Activated T-helper 17 cell treated with anti-CD3 and anti-CD28 coated beads, Interleukin-2, amount 50 U/mL, for 72 hours (primary cell): ENCODE measurements at regions not wholly inside any gene's neighbourhood (a gene's known extent, or its start where the extent isn't known, plus 50 kb on each side); places are given as distances from the start of the nearest gene placed in this dataset.
"Not testable (repeated sequence)": the region's sequence is repeated elsewhere in the genome, so short reads cannot be mapped to it uniquely, and the experiment has no call there.

Experiments
- ATAC-seq: fragments of 150-1000 bp; cut with Tn5 transposase; replicated peaks from 2 replicates; pipeline ENCODE4 v1.10.0; 2021; ENCODE audit warnings: mild to moderate bottlenecking, moderate library complexity
- H3K27ac Mint-ChIP-seq: one replicate; pipeline ENCODE4 v1.8.0; 2022; ENCODE audit warnings: mixed read lengths
- H3K27me3 Mint-ChIP-seq: one replicate; pipeline ENCODE4 v1.8.0; 2022; ENCODE audit warnings: mixed read lengths
- H3K36me3 Mint-ChIP-seq: one replicate; pipeline ENCODE4 v1.8.0; 2022; ENCODE audit warnings: low read depth, mild to moderate bottlenecking, mixed read lengths
- H3K4me1 Mint-ChIP-seq: one replicate; pipeline ENCODE4 v1.8.0; 2022; ENCODE audit warnings: mixed read lengths
- H3K4me3 Mint-ChIP-seq: one replicate; pipeline ENCODE4 v1.8.0; 2022; ENCODE audit warnings: mild to moderate bottlenecking, mixed read lengths
- H3K9me3 Mint-ChIP-seq: one replicate; pipeline ENCODE4 v1.8.0; 2022; ENCODE audit warnings: mixed read lengths

GRCh38 chr6:85868685-85869084 is 226.0 kb upstream of the SYNCRIP start:
- H3K36me3 Mint-ChIP-seq: no peaks in the 10 kb centered on the region
- no peak overlapping the region for H3K27ac Mint-ChIP-seq
- no peak overlapping the region for H3K4me3 Mint-ChIP-seq
- no peaks in the 10 kb centered on the region for H3K9me3 Mint-ChIP-seq
- no peaks in the 10 kb centered on the region for H3K27me3 Mint-ChIP-seq
- H3K4me1 Mint-ChIP-seq: no peaks in the 10 kb centered on the region
- ATAC-seq: no peak

- Mint-ChIP-seq H3K27ac (no peak overlapping the region), H3K4me3 (no peak overlapping the region), H3K36me3 (no peaks in the 10 kb centered on the region), H3K9me3 (no peaks in the 10 kb centered on the region), H3K27me3 (no peaks in the 10 kb centered on the region), H3K4me1 (no peaks in the 10 kb centered on the region)
- ATAC-seq: no peak
These were observed 224.9 kb upstream of the SYNCRIP start for GRCh38 chr6:85867595-85867994.

GRCh38 chr6:85866758-85867401 is 224.2 kb upstream of the SYNCRIP start:
- Mint-ChIP-seq H3K9me3 (no peaks in the 10 kb centered on the region), H3K27ac (no peak overlapping the region), H3K36me3 (no peaks in the 10 kb centered on the region), H3K4me3 (no peak overlapping the region), H3K27me3 (no peaks in the 10 kb centered on the region), H3K4me1 (no peaks in the 10 kb centered on the region)
- ATAC-seq: no peak

DNA sequence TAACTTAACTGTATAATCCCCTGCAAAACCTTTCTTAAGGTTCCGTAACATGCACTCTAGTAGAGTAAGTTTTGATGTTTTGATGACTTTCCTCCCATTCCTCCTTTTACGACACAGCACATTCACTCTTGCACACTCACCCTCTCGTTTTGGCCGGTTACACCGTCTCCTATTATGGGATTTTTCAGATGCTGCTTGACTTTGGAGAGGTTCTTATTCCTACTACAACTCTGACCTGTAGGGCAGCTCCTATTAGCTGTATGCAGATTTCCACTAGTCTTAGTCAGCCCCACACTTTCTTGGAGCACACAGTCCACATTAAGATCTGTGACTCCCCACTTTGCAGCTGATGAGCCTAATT is 223.7 kb upstream of the SYNCRIP start:
- ATAC-seq: no peak
- no peak overlapping the region for H3K4me3 Mint-ChIP-seq
- no peak overlapping the region for H3K27ac Mint-ChIP-seq
- no peaks in the 10 kb centered on the region for H3K9me3 Mint-ChIP-seq
- H3K36me3 Mint-ChIP-seq: no peaks in the 10 kb centered on the region
- H3K4me1 Mint-ChIP-seq: no peaks in the 10 kb centered on the region
- H3K27me3 Mint-ChIP-seq: no peaks in the 10 kb centered on the region

DNA sequence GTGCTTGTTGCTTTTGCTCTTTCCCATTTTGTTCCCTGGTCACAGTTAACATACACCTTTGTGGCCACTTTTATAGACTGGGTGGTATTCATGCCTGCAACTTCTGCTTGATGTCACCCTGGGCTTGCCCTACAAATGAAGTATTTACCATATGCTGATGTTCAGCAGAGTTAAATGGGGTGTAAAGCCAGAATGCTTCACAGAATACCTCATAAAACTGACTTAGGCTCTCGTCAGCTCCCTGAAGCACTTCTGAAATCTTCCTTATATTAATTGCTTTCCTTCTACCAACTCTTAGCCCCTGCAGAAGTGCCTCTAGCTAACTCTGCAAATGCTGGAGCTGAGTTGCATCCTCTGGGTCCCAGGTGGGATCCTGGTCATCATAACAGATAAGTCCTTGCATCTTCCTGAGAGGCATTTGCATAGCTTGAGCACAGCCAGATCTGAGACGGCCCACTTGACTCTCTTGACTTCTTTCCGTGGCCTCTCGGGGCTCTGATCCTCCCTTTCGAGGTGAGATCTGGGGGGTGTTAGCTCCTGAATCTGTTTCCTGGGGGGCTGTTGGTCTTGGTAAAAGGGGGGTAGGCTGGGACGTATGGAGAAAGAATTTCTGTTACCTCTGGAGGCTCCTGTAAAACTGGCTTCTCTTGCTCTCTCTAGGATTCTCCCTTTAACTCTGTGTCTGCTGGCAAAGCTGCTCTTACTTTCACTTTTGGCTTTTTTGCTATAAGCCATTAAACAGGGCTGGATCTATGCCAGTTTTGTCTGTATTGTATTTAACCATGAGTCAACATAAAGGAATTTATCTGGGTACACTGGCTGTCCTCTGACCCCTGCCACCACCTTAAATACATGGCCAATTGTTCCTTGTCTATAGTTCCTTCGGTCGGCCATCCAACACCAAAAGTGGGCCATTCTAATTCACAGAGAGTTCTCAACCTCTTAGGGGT is 223.0 kb upstream of the SYNCRIP start:
- Mint-ChIP-seq H3K27ac (no peak overlapping the region), H3K36me3 (no peaks in the 10 kb centered on the region), H3K4me1 (no peaks in the 10 kb centered on the region), H3K4me3 (no peak overlapping the region), H3K27me3 (no peaks in the 10 kb centered on the region), H3K9me3 (no peaks in the 10 kb centered on the region)
- ATAC-seq: no peak

- ATAC-seq: no peak
- H3K36me3 Mint-ChIP-seq: no peaks in the 10 kb centered on the region
- H3K27me3 Mint-ChIP-seq: peaks cover 4% of the 10 kb centered on the region
- no peak overlapping the region for H3K27ac Mint-ChIP-seq
- H3K9me3 Mint-ChIP-seq: no peaks in the 10 kb centered on the region
- no peaks in the 10 kb centered on the region for H3K4me1 Mint-ChIP-seq
- H3K4me3 Mint-ChIP-seq: no peak overlapping the region
These were observed 222.0 kb upstream of the SYNCRIP start for GRCh38 chr6:85864453-85865401.

DNA sequence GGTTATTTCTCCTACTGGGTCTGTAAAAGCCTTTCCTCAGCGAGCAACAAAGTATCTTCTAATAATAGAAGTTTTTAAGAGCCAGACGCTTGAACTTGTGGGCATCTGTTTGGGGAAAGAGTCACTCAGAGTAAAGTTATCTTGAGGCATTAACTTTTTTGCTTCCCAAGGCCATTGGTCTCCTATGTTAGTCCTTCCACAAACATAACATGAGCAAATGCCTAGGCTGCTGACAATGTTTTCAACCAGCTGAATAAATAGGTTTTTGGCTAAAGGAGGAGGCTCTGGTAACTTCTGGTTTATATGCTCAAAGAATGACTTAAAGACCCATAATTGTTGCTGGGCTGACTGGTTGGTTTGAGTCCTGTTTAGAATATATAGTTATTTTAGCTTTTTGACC is 213.5 kb upstream of the SYNCRIP start:
- Mint-ChIP-seq H3K36me3 (no peaks in the 10 kb centered on the region), H3K4me1 (no peaks in the 10 kb centered on the region), H3K9me3 (peaks cover 4% of the 10 kb centered on the region), H3K4me3 (no peak overlapping the region), H3K27me3 (peaks cover 10% of the 10 kb centered on the region), H3K27ac (no peak overlapping the region)
- no peak for ATAC-seq

DNA sequence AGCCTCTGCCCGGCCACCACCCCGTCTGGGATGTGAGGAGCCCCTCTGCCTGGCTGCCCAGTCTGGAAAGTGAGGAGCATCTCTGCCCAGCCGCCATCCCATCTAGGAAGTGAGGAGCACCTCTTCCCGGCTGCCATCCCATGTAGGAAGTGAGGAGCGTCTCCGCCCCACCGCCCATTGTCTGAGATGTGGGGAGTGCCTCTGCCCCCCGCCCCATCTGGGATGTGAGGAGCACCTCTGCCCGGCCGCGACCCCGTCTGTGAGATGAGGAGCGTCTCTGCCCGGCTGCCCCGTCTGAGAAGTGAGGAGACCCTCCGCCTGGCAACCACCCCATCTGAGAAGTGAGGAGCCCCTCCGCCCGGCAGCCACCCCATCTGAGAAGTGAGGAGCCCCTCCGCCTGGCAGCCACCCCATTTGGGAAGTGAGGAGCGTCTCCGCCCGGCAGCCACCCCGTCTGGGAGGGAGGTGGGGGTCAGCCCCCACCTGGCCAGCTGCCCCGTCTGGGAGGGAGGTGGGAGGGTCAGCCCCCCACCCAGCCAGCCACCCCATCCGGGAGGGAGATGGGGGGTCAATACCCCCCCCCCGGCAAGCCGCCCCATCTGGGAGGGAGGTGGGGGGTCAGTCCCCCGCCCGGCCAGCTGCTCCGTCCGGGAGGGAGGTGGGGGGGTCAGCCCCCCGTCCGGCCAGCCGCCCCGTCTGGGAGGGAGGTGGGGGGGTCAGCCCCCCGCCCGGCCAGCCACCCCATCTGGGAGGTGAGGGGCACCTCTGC is 195.8 kb upstream of the SYNCRIP start:
- not testable (repeated sequence) for H3K4me1 Mint-ChIP-seq, H3K4me3 Mint-ChIP-seq, H3K27me3 Mint-ChIP-seq, H3K27ac Mint-ChIP-seq, H3K9me3 Mint-ChIP-seq, ATAC-seq, H3K36me3 Mint-ChIP-seq

DNA sequence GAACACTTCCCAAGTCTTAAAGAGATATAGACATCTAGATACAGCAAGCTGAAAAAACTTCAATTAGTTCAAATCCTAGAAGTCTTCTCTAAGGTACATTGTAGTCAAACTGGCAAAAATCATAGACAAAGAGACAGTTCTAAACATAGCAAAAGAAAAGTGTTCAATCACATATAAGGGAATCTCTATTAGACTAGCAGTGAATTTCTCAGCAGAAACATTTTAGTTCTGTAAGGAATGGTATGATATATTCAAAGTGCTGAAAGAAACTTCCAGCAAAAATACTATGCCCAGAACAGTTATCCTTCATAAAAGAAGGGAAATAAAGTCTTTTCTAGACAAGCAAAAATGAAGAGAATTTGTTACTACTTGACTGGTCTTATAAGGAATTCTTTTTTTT is 186.3 kb upstream of the SYNCRIP start:
- H3K9me3 Mint-ChIP-seq: peaks cover 9% of the 10 kb centered on the region
- H3K36me3 Mint-ChIP-seq: no peaks in the 10 kb centered on the region
- H3K4me1 Mint-ChIP-seq: no peaks in the 10 kb centered on the region
- no peak overlapping the region for H3K4me3 Mint-ChIP-seq
- ATAC-seq: no peak
- H3K27ac Mint-ChIP-seq: no peak overlapping the region
- peaks cover 4% of the 10 kb centered on the region for H3K27me3 Mint-ChIP-seq

- Mint-ChIP-seq H3K4me1 (no peaks in the 10 kb centered on the region), H3K36me3 (no peaks in the 10 kb centered on the region), H3K4me3 (no peak overlapping the region), H3K27me3 (peaks cover 4% of the 10 kb centered on the region), H3K27ac (no peak overlapping the region), H3K9me3 (peaks cover 10% of the 10 kb centered on the region)
- no peak for ATAC-seq
These were observed 184.3 kb upstream of the SYNCRIP start for GRCh38 chr6:85826997-85827396.

GRCh38 chr6:85824329-85824728 is 181.6 kb upstream of the SYNCRIP start:
- Mint-ChIP-seq H3K27me3 (peaks cover 4% of the 10 kb centered on the region), H3K9me3 (peaks cover 10% of the 10 kb centered on the region), H3K27ac (no peak overlapping the region), H3K4me1 (no peaks in the 10 kb centered on the region), H3K36me3 (no peaks in the 10 kb centered on the region), H3K4me3 (no peak overlapping the region)
- no peak for ATAC-seq

- no peaks in the 10 kb centered on the region for H3K36me3 Mint-ChIP-seq
These were observed 167.9 kb upstream of the SYNCRIP start for GRCh38 chr6:85810558-85810957.

DNA sequence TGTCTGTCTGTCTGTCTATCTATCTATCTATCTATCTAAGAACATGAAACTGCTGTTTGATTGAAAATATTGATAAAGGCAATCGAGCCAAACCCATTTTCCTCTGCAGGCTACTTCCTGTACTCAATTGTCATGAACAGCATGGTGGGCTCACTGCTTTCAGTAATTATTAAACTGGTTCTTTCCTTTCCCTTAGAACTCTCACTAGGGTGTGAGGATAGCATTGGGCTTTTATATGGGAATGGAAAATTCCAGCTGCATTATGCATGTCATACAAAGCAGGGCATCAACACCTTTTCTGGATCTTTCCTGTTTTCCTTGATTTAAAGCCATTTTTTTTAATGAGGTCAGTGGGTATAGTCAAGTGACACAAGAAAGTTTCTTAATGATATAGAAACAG is 161.0 kb upstream of the SYNCRIP start:
- Mint-ChIP-seq H3K36me3 (no peaks in the 10 kb centered on the region), H3K27me3 (peaks cover 6% of the 10 kb centered on the region), H3K9me3 (peaks cover 3% of the 10 kb centered on the region), H3K27ac (no peak overlapping the region), H3K4me1 (no peaks in the 10 kb centered on the region), H3K4me3 (no peak overlapping the region)
- no peak for ATAC-seq

More at GRCh38 chr6:85810558-85810957, 167.9 kb upstream of the SYNCRIP start:
- Mint-ChIP-seq H3K4me3 (no peak overlapping the region), H3K27ac (no peak overlapping the region), H3K4me1 (no peaks in the 10 kb centered on the region), H3K27me3 (peaks cover 26% of the 10 kb centered on the region), H3K9me3 (peaks cover 4% of the 10 kb centered on the region)
- no peak for ATAC-seq

DNA sequence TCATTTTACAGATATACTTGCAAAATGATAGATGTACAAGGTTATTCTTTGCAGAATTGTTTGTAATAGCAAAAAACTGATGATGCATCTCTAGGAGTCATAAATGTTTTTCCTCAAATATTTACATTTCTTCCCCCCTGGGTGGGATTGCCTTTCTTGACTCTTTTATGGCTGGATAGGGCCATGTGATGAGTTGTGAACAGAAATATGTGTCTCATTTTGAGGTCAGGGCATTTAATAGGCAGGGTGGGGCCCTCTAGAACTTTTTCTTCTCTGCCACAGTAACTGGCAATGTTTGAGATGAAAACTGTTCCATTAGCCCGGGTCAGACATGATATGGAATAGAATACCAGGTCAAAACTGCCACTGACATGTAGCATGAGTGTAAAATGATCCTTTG is 159.5 kb upstream of the SYNCRIP start:
- no peak overlapping the region for H3K4me3 Mint-ChIP-seq
- peaks cover 11% of the 10 kb centered on the region for H3K27me3 Mint-ChIP-seq
- no peaks in the 10 kb centered on the region for H3K36me3 Mint-ChIP-seq
- peaks cover 3% of the 10 kb centered on the region for H3K9me3 Mint-ChIP-seq
- H3K4me1 Mint-ChIP-seq: no peaks in the 10 kb centered on the region
- ATAC-seq: no peak
- no peak overlapping the region for H3K27ac Mint-ChIP-seq
